MM.1S (cell line): ENCODE measurements at regions not wholly inside any gene's neighbourhood (a gene's known extent, or its start where the extent isn't known, plus 50 kb on each side); places are given as distances from the start of the nearest gene placed in this dataset.

Experiments used
- DNase-seq: peaks from one replicate; pipeline ENCODE4 v3.0.0-alpha.2; 2015
- H2AFZ ChIP-seq: fragments of 300-600 bp; sonication (generic); 2 replicates; pipeline ENCODE4 v1.6.0; 2016; ENCODE audit warnings: antibody characterized with exemption, low read length
- H3F3A ChIP-seq: fragments of 300-600 bp; sonication (generic); 2 replicates; pipeline ENCODE4 v1.6.1; 2016; ENCODE audit warnings: mild to moderate bottlenecking, antibody characterized with exemption, low read length, moderate library complexity, mixed read lengths; ENCODE audit not compliant: insufficient read depth
- H3K27ac ChIP-seq: fragments of 300-600 bp; sonication (generic); 2 replicates; pipeline ENCODE4 v1.5.1; 2016; ENCODE audit warnings: mild to moderate bottlenecking, low read length
- H3K27me3 ChIP-seq: fragments of 300-600 bp; sonication (generic); replicated peaks from 2 replicates; pipeline ENCODE4 v1.6.0; 2016; ENCODE audit warnings: low read length; ENCODE audit not compliant: insufficient read depth
- H3K36me3 ChIP-seq: fragments of 300-600 bp; sonication (generic); replicated peaks from 2 replicates; pipeline ENCODE4 v1.6.1; 2016; ENCODE audit warnings: mild to moderate bottlenecking, low read length, mixed read lengths; ENCODE audit not compliant: insufficient read depth
- H3K4me1 ChIP-seq: fragments of 300-600 bp; sonication (generic); 2 replicates; pipeline ENCODE4 v1.6.1; 2016; ENCODE audit warnings: low read length, mixed read lengths
- H3K4me2 ChIP-seq: fragments of 300-600 bp; sonication (generic); 2 replicates; pipeline ENCODE4 v1.6.0; 2016; ENCODE audit warnings: low read depth, low read length
- H3K4me3 ChIP-seq: fragments of 300-600 bp; sonication (generic); 2 replicates; pipeline ENCODE4 v1.5.1; 2016; ENCODE audit warnings: low read length, mixed read lengths
- H3K79me2 ChIP-seq: fragments of 300-600 bp; sonication (generic); 2 replicates; pipeline ENCODE4 v1.6.1; 2016; ENCODE audit warnings: mixed run types, low read length, mixed read lengths
- H3K9ac ChIP-seq: fragments of 300-600 bp; sonication (generic); 2 replicates; pipeline ENCODE4 v1.6.1; 2016; ENCODE audit warnings: low read length, mixed read lengths
- H3K9me2 ChIP-seq: fragments of 300-600 bp; sonication (generic); replicated peaks from 2 replicates; pipeline ENCODE4 v1.6.1; 2016; ENCODE audit warnings: mild to moderate bottlenecking, low read length, mixed read lengths; ENCODE audit not compliant: insufficient read depth
- H3K9me3 ChIP-seq: fragments of 300-600 bp; sonication (generic); replicated peaks from 2 replicates; pipeline ENCODE4 v1.6.1; 2016; ENCODE audit warnings: mild to moderate bottlenecking, low read length, mixed read lengths; ENCODE audit not compliant: insufficient read depth
- H4K20me1 ChIP-seq: fragments of 300-600 bp; sonication (generic); 2 replicates; pipeline ENCODE4 v1.6.1; 2016; ENCODE audit warnings: mild to moderate bottlenecking, low read length, moderate library complexity, mixed read lengths; ENCODE audit not compliant: insufficient read depth
- CTCF ChIP-seq: fragments of 300-600 bp; sonication (generic); IDR thresholded peaks from 2 replicates; pipeline ENCODE4 v1.5.1; 2016; ENCODE audit warnings: antibody characterized with exemption, low read length, mixed read lengths
- EZH2 ChIP-seq: fragments of 300-600 bp; sonication (generic); optimal IDR thresholded peaks from 2 replicates; pipeline ENCODE3; 2017; ENCODE audit warnings: low read depth, mild to moderate bottlenecking, antibody characterized with exemption, low read length, mixed read lengths
- EZH2phosphoT487 ChIP-seq: fragments of 300-600 bp; sonication (generic); IDR thresholded peaks from 2 replicates; pipeline ENCODE4 v1.6.1; 2018; ENCODE audit warnings: antibody characterized with exemption, low read length

GRCh38 chr3:182366746-182367145 lies 426.6 kb upstream of the ATP11B start:
- TF ChIP-seq EZH2 (no peak), CTCF (no peak), EZH2phosphoT487 (no peak)
- Histone ChIP-seq H3K36me3 (no peaks in the 10 kb centered on the region), H3K4me2 (no peak overlapping the region), H3K9me2 (no peaks in the 10 kb centered on the region), H4K20me1 (no peaks in the 10 kb centered on the region), H3K9me3 (no peaks in the 10 kb centered on the region), H3F3A (no peaks in the 10 kb centered on the region), H3K79me2 (no peaks in the 10 kb centered on the region), H3K4me1 (peaks cover 17% of the 10 kb centered on the region), H2AFZ (no peak overlapping the region), H3K4me3 (no peak overlapping the region), H3K27me3 (no peaks in the 10 kb centered on the region), H3K9ac (no peak overlapping the region), H3K27ac (no peak overlapping the region)
- no peak for DNase-seq

GRCh38 chr3:182369861-182370260 lies 423.4 kb upstream of the ATP11B start:
- Histone ChIP-seq H3K4me2 (no peak overlapping the region), H3K9ac (no peak overlapping the region)
- no peak for TF ChIP-seq EZH2

GRCh38 chr3:182370949-182371348 lies 422.4 kb upstream of the ATP11B start:
- H3K4me1 ChIP-seq: peaks cover 17% of the 10 kb centered on the region
- H3K9ac ChIP-seq: no peak overlapping the region
- H2AFZ ChIP-seq: no peak overlapping the region
- no peaks in the 10 kb centered on the region for H3K9me2 ChIP-seq
- H4K20me1 ChIP-seq: no peaks in the 10 kb centered on the region
- H3K4me2 ChIP-seq: no peak overlapping the region
- no peaks in the 10 kb centered on the region for H3K79me2 ChIP-seq
- no peaks in the 10 kb centered on the region for H3K9me3 ChIP-seq
- H3K4me3 ChIP-seq: no peak overlapping the region
- H3K27ac ChIP-seq: no peak overlapping the region
- no peaks in the 10 kb centered on the region for H3K27me3 ChIP-seq
- H3K36me3 ChIP-seq: no peaks in the 10 kb centered on the region
- TF ChIP-seq EZH2phosphoT487 (no peak), CTCF (no peak), EZH2 (no peak)
- H3F3A ChIP-seq: no peaks in the 10 kb centered on the region
- DNase-seq: no peak

More at GRCh38 chr3:182369861-182370260, 423.4 kb upstream of the ATP11B start:
- Histone ChIP-seq H3K79me2 (no peaks in the 10 kb centered on the region), H3K4me3 (no peak overlapping the region), H2AFZ (no peak overlapping the region), H3F3A (no peaks in the 10 kb centered on the region), H3K27me3 (no peaks in the 10 kb centered on the region), H3K4me1 (peaks cover 17% of the 10 kb centered on the region), H3K9me3 (no peaks in the 10 kb centered on the region), H3K9me2 (no peaks in the 10 kb centered on the region), H3K36me3 (no peaks in the 10 kb centered on the region), H4K20me1 (no peaks in the 10 kb centered on the region), H3K27ac (no peak overlapping the region)
- DNase-seq: no peak

GRCh38 chr3:182375916-182376315 lies 417.4 kb upstream of the ATP11B start:
- Histone ChIP-seq H3K4me2 (no peak overlapping the region), H3K9me3 (no peaks in the 10 kb centered on the region), H3K27ac (no peak overlapping the region), H3F3A (no peaks in the 10 kb centered on the region), H3K79me2 (no peaks in the 10 kb centered on the region), H3K9ac (no peak overlapping the region), H2AFZ (no peak overlapping the region), H3K9me2 (no peaks in the 10 kb centered on the region), H3K4me3 (no peak overlapping the region), H3K36me3 (no peaks in the 10 kb centered on the region), H3K27me3 (no peaks in the 10 kb centered on the region), H3K4me1 (peaks cover 12% of the 10 kb centered on the region), H4K20me1 (no peaks in the 10 kb centered on the region)
- DNase-seq: no peak
- TF ChIP-seq EZH2phosphoT487 (no peak), CTCF (no peak), EZH2 (no peak)
